ENCODE measurements at regions not wholly inside any gene's neighbourhood (a gene's known extent, or its start where the extent isn't known, plus 50 kb on each side); places are given as distances from the start of the nearest gene placed in this dataset.
A peak's percentile ranks its signal among the peaks of the same experiment; 100 is the strongest.

- DNase-seq: no peak
These were observed 557.8 kb downstream of the HACE1 start for GRCh38 chr6:104301951-104302350.

DNA sequence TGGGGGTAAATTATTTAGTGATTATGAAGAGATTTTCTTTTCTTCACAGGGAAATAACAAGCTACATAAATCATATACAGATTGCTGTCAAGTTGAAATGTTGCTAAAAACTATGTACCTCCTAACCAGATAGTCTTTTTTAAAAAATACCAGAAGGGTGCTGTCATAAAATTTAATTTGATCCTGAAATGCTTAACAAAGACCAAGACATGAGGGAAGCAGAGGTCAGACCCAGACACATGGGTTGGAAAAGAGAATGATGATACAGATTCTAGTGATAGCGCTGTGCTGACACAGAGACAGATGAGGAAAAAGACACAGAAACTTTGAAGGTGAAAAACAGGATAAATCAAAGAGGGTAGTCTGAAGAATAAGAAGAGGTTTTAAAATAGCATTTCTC is 573.1 kb downstream of the HACE1 start:
- DNase-seq: no peak

GRCh38 chr6:104284872-104285271 is 574.8 kb downstream of the HACE1 start:
- DNase-seq: no peak

DNA sequence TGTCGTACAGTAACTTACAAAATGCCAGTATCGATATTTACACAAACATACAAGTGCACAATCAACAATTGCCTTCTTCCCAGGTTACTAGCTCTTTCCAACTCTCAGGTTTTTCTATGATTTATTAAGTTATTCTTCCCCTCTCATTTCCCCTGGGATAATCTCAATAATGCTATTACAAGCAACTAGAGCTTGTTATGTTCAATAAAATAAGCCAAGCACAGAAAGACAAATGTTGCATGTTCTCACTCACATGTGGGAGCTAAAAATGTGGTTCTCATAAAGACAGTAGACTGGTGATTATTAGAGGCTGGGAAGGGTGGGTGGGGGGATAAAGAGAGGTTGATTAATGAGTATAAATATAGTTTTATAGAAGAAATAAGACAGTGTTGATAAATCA is 577.1 kb downstream of the HACE1 start:
- DNase-seq: no peak

DNA sequence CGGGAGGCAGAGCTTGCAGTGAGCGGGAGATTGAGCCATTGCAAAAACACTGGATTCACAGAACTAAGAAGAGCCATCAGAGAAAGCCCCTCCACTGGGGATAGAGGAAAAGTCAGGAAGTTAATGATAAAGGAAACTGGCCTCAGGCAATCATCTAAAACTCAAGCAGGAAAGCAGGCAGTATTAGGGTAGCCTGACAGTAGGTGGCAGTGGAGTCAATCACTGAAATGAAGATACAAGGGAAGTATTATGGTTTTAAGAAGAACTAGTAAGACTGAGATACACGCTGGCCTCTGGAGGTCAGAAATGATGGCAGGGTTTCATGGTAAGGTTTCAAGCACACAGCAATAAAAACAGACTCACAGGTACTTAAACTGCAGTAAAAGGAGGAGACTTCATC is 578.3 kb downstream of the HACE1 start:
- DNase-seq: peak; percentile 57

GRCh38 chr6:104268389-104268788 is 591.3 kb downstream of the HACE1 start:
- DNase-seq: no peak

- no peak for DNase-seq
These were observed 592.8 kb downstream of the HACE1 start for GRCh38 chr6:104266922-104267321.

GRCh38 chr6:104256646-104257045 is 603.1 kb downstream of the HACE1 start:
- no peak for DNase-seq

GRCh38 chr6:104253236-104253635 is 606.5 kb downstream of the HACE1 start:
- DNase-seq: no peak

DNA sequence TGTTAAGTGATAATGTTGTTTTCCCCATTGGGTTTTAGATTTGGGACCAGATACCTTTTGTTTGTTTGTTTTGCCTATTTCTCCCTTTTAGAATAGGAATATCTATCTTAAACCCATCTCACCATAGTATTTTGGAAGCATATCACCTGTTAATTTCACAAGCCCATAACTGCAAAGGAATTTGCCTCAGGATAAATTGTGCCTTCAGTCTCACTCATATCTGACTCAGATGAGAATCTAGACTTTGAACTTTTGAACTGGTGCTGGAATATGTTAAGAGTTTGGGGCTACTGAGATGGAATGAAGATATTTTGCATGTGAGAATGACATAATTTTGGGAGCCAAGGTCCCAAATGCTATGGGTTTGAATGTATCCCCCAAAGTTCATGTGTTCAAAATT is 607.4 kb downstream of the HACE1 start:
- DNase-seq: no peak

DNA sequence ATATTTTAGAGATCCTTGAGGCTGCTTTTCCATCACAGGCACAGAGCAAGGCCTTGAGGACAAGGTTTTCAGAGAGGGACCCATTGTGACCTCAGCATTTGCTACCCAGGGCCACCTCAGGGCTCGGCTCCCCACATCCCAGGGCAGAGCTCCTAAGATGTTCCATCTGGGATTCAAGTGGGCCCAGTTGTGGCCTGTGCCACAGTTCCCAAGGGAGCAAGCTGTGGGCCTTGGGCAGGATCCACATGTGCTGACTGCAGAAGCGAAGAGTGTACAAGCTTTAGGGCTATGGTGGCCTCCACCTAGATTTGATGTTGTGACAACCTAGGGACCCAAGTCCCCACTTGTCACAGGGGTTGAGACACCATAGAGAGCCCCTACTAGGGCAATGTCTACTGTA is 608.1 kb downstream of the HACE1 start:
- DNase-seq: no peak

GRCh38 chr6:104240865-104241264 is 618.9 kb downstream of the HACE1 start:
- no peak for DNase-seq

GRCh38 chr6:104239971-104240370 is 619.7 kb downstream of the HACE1 start:
- no peak for DNase-seq

- no peak for DNase-seq
These were observed 630.7 kb downstream of the HACE1 start for GRCh38 chr6:104229057-104229456.

- peak; percentile 42 for DNase-seq
These were observed 632.2 kb downstream of the HACE1 start for GRCh38 chr6:104227508-104227907.

DNA sequence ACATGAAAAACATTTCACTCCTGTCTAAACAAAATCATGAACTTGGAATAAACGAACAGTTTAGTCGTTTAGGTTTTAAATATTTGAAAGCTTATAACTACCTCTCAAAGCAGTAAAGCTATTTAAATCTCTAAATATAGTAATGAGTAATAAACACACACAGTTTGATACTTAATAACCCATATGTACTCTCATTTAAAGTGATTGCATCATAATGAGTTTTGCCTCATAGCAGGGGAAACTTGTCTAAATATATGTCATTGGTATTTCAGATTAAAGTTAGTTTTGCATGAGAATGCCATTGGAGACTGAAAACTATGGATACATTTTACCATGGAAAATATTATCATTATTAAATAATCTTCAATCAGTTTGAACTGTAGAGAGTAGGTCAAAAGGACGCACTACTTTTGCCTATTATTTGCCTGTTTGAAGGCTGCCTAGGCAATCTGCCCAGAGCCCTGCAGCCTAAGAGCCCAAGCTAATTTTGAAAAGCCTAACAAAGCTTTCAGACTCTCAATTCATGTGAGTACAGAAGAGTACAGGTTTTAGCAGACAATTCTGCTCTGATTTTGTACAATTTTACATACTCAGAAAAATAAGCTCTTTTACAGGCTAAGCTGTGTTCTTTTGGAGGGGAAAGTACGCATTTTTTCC is 632.8 kb downstream of the HACE1 start:
- DNase-seq: no peak

DNA sequence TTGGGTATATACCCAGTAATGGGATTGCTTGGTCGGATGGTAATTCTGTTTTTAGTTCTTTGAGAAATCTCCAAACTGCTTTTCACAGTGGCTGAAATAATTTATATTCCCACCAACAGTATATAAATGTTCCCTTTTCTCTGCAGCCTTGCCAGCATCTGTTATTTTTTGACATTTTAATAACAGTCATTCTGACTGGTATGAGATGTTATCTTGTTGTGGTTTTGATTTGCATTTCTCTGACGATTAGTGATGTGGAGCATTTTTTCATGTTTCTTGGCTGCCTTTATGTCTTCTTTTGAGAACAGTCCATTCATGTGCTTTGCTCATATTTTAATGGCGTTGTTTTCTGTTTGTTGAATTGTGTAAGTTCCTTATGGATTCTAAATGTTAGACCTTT is 641.6 kb downstream of the HACE1 start:
- DNase-seq: no peak

- DNase-seq: peak; percentile 29
These were observed 644.8 kb downstream of the HACE1 start for GRCh38 chr6:104214901-104215300.

DNA sequence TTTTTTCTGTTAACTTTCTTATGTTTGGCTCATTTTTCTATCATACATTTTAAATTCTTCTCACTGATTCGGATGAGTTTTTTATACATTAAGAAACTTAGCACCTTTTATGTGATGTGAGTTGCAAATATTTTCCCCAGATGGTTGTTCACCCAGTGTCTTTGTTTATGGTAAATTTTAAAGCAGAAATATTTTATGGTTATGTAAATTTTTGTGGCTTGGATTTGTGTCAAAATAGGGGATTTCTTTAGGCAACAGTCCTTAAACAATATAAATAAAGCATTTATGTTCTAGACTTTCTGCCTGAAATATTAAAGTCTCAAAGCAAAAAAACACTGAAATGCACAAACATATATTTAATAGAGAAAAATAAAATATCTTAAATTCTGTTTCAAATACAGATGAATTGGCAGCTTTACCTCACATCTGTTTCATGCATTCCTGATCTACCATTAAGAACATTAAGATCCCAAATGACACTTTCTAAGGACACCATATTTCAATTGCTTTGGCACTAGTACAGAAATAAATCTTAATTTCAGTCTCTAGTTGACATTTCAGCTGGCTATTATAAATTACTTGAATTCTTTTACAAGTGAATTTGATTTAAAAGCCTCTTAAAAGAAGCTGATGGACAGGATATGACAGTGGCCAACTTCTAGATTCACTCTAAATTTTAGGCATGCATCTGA is 646.6 kb downstream of the HACE1 start:
- no peak for DNase-seq

GRCh38 chr6:104207635-104208034 is 652.1 kb downstream of the HACE1 start:
- no peak for DNase-seq

DNA sequence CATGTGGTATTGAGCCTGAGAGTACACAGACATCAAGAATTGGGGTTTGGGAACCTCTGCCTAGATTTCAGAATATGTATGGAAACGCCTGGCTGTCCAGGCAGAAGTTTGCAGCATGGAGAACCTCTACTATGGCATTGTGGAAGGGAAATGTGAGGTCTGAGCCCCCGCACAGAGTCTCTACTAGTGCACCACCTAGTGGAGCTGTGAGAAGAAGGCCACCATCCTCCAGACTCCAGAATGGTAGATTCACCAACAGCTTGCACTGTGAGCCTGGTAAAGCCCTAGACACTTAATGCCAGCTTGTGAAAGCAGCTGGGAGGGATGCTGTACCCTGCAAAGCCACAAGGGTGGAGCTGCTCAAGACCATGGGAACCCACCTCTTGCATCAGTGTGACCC is 658.2 kb downstream of the HACE1 start:
- no peak for DNase-seq

DNA sequence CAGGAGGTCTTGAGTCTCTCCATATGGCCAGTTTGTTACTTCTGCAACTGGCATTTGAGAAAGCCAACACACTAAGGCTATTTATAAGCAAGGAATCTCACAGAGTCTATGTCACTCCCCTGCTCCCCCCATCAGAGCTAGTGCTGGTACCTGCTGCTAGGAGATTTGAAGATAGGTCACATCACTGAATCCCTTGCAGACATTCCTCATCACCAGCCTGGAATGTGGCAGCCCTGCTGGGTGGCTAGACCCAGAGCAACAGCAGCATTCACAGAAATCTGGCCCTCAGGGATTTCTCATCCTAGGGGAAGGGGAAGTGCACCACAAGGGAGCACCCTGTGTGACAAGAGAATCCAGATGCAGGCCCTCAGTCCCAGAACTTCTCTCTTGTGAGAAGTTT is 672.1 kb downstream of the HACE1 start:
- no peak for DNase-seq

DNA sequence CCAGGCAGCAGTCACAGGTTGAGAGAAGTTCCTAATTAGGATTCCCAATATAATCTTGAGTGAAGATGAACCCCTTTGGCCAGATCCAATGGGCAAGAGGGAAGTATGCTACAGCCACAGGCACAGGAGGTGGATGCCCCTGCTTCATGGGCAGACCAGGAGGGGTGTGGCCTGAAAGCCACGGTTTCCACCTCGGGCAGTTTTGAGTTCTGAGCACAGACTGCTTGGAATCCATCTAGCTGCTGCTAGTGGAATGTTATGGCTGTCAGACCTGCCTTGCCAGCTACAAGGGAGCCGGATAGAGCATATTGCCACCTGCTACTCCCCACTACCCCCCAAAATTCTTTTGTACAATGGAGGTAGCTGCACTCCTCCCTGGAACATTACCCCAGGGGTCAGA is 672.9 kb downstream of the HACE1 start:
- DNase-seq: no peak

DNA sequence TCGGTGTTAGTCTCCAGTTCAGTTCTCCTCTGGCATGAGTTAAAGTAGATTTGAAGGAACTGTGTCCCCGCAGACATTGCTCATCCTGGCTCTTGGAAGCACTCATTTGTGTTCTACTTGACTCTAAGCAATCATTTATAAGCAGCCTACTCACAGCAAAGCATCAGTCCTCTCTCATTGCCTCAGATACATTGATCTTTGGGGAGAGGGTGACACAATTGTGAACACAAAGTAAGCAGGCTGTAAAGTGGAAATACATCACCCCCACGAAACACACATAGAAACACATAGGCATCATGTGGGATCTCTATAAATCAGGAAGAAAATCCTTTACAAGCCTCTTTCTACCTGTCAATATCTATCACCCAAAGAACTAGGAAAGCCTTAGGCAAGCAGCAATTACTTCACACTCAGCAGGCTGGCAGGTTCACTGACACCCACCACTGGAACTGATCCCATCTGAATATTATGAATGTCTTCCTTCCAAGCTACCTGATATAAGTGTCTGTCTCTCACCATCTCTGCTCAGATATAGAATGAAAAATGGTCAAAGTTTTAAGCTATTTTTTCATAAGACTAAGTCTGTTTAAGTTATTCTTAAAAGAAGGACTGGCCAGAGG is 675.8 kb downstream of the HACE1 start:
- DNase-seq: no peak

DNA sequence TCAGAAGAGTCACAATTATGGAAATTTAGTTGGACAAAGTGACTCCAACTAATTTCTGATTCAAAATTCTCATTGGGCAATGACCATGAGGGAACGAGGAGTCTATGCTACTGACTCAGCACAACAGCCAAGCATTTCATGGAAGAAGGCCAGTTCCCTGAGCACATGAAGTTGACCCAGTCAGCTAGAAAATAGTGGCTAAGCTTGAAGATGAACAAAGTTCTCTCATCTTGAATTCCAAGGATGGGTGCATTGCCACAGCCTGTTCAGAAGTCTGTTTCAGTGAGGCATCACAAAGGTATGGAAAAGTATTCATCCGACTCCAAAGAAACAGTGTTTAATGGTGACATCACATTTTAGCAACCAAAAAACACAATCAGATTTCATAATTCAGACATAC is 676.9 kb downstream of the HACE1 start:
- DNase-seq: no peak
